H9 (cell line): ENCODE measurements at regions not wholly inside any gene's neighbourhood (a gene's known extent, or its start where the extent isn't known, plus 50 kb on each side); places are given as distances from the start of the nearest gene placed in this dataset.

ENCODE experiments used
- DNase-seq: peaks from one replicate; pipeline ENCODE4 v3.0.0-alpha.2; 2017
- H2AFZ ChIP-seq: one replicate; pipeline ENCODE4 v1.6.1; 2013; ENCODE audit warnings: mild to moderate bottlenecking, low read length, control low read depth, moderate library complexity
- H2AK5ac ChIP-seq: 2 replicates; pipeline ENCODE4 v1.6.1; 2013; ENCODE audit warnings: low read length, control low read depth, mixed read lengths; ENCODE audit not compliant: insufficient read length
- H2BK120ac ChIP-seq: one replicate; pipeline ENCODE4 v1.6.1; 2013; ENCODE audit warnings: low read depth, mild to moderate bottlenecking, low read length, control low read depth, inconsistent platforms; ENCODE audit not compliant: poor library complexity, severe bottlenecking
- H2BK12ac ChIP-seq: 2 replicates; pipeline ENCODE4 v1.6.1; 2013; ENCODE audit warnings: low read length, control low read depth, mixed read lengths, low read depth; ENCODE audit not compliant: insufficient read length
- H2BK15ac ChIP-seq: 2 replicates; pipeline ENCODE4 v1.6.1; 2013; ENCODE audit warnings: low read depth, low read length, control low read depth
- H2BK20ac ChIP-seq: one replicate; pipeline ENCODE4 v1.6.1; 2013; ENCODE audit warnings: low read depth, mild to moderate bottlenecking, low read length, control low read depth, inconsistent platforms; ENCODE audit not compliant: poor library complexity, severe bottlenecking
- H2BK5ac ChIP-seq: 2 replicates; pipeline ENCODE4 v1.6.1; 2013; ENCODE audit warnings: low read length, control low read depth, mixed read lengths; ENCODE audit not compliant: insufficient read length
- H3K14ac ChIP-seq: 2 replicates; pipeline ENCODE4 v1.6.1; 2013; ENCODE audit warnings: low read length, control low read depth; ENCODE audit not compliant: insufficient read depth
- H3K18ac ChIP-seq: 2 replicates; pipeline ENCODE4 v1.6.1; 2013; ENCODE audit warnings: low read depth, mild to moderate bottlenecking, mixed read lengths, low read length, control low read depth; ENCODE audit not compliant: insufficient read length
- H3K23ac ChIP-seq: 2 replicates; pipeline ENCODE4 v1.6.1; 2013; ENCODE audit warnings: low read length, control low read depth, mixed read lengths, low read depth; ENCODE audit not compliant: insufficient read length
- H3K23me2 ChIP-seq: 2 replicates; pipeline ENCODE4 v1.6.1; 2013; ENCODE audit warnings: low read depth, mild to moderate bottlenecking, mixed read lengths, low read length, control low read depth; ENCODE audit not compliant: insufficient read length, poor library complexity, severe bottlenecking
- H3K27ac ChIP-seq: 2 replicates; pipeline ENCODE4 v1.5.1; 2013; ENCODE audit warnings: low read length, control low read depth, mixed read lengths, low read depth; ENCODE audit not compliant: insufficient read length
- H3K27me3 ChIP-seq: 2 replicates; pipeline ENCODE4 v1.6.1; 2013; ENCODE audit warnings: low read length, control low read depth, inconsistent platforms; ENCODE audit not compliant: insufficient read depth
- H3K4ac ChIP-seq: 2 replicates; pipeline ENCODE4 v1.6.1; 2013; ENCODE audit warnings: low read depth, mild to moderate bottlenecking, control low read depth, inconsistent platforms, low read length, moderate library complexity
- H3K4me1 ChIP-seq: 2 replicates; pipeline ENCODE4 v1.6.1; 2013; ENCODE audit warnings: low read length, control low read depth, inconsistent platforms; ENCODE audit not compliant: insufficient read depth
- H3K4me2 ChIP-seq: 2 replicates; pipeline ENCODE4 v1.6.1; 2013; ENCODE audit warnings: low read length, control low read depth, mixed read lengths; ENCODE audit not compliant: insufficient read length, insufficient read depth
- H3K56ac ChIP-seq: 2 replicates; pipeline ENCODE4 v1.6.1; 2013; ENCODE audit warnings: low read depth, mild to moderate bottlenecking, mixed read lengths, low read length, control low read depth; ENCODE audit not compliant: insufficient read length
- H3K79me1 ChIP-seq: 2 replicates; pipeline ENCODE4 v1.6.1; 2013; ENCODE audit warnings: low read depth, mild to moderate bottlenecking, moderate library complexity, low read length, control low read depth, inconsistent platforms; ENCODE audit not compliant: insufficient read depth, poor library complexity, severe bottlenecking
- H3K79me2 ChIP-seq: 2 replicates; pipeline ENCODE4 v1.6.1; 2013; ENCODE audit warnings: low read length, control low read depth, inconsistent platforms; ENCODE audit not compliant: insufficient read depth
- H3K9ac ChIP-seq: 2 replicates; pipeline ENCODE4 v1.6.1; 2013; ENCODE audit warnings: low read length, control low read depth, mixed read lengths; ENCODE audit not compliant: insufficient read length; ENCODE audit errors: extremely low read depth
- H3K9me3 ChIP-seq: one replicate; pipeline ENCODE4 v1.6.1; 2013; ENCODE audit warnings: low read depth, low read length, inconsistent platforms; ENCODE audit not compliant: control insufficient read depth
- H3T11ph ChIP-seq: one replicate; pipeline ENCODE4 v1.6.1; 2013; ENCODE audit warnings: mild to moderate bottlenecking, low read length, control low read depth, inconsistent platforms
- H4K20me1 ChIP-seq: one replicate; pipeline ENCODE4 v1.6.1; 2013; ENCODE audit not compliant: control insufficient read depth, insufficient read length, insufficient read depth
- H4K5ac ChIP-seq: 2 replicates; pipeline ENCODE4 v1.6.1; 2013; ENCODE audit warnings: low read depth, mild to moderate bottlenecking, mixed read lengths, low read length, control low read depth; ENCODE audit not compliant: insufficient read length
- H4K8ac ChIP-seq: replicated peaks from 2 replicates; pipeline ENCODE4 v1.6.1; 2013; ENCODE audit warnings: low read length, control low read depth, mixed read lengths, low read depth; ENCODE audit not compliant: insufficient read length
- H4K91ac ChIP-seq: 2 replicates; pipeline ENCODE4 v1.6.1; 2013; ENCODE audit warnings: low read depth, mild to moderate bottlenecking, moderate library complexity, mixed read lengths, low read length, control low read depth; ENCODE audit not compliant: insufficient read length
- H3K27ac Mint-ChIP-seq, 3 experiments: 2 replicates in 2 of 3; 3 replicates in 1 of 3; pipeline ENCODE4 v1.8.0; 2020 to 2021; ENCODE audit warnings: mixed read lengths in 3 of 3, mild to moderate bottlenecking in 1 of 3, moderate library complexity in 1 of 3
- H3K27me3 Mint-ChIP-seq: 2 replicates; pipeline ENCODE4 v1.8.0; 2021; ENCODE audit warnings: low read depth, mild to moderate bottlenecking, moderate library complexity, mixed read lengths
- H3K36me3 Mint-ChIP-seq, 3 experiments: 2 replicates in 2 of 3; 3 replicates in 1 of 3; pipeline ENCODE4 v1.8.0; 2020 to 2021; ENCODE audit warnings: low read depth in 3 of 3, mixed read lengths in 3 of 3; ENCODE audit not compliant: insufficient read depth in 1 of 3
- H3K4me1 Mint-ChIP-seq, 2 experiments: 2 replicates each; pipeline ENCODE4 v1.8.0; 2020; ENCODE audit warnings: mixed read lengths in 2 of 2
- H3K4me3 Mint-ChIP-seq, 2 experiments: 2 replicates in 1 of 2; 3 replicates in 1 of 2; pipeline ENCODE4 v1.8.0; 2020 to 2021; ENCODE audit warnings: mild to moderate bottlenecking in 2 of 2, mixed read lengths in 2 of 2, moderate library complexity in 1 of 2
- H3K9me3 Mint-ChIP-seq, 2 experiments: 2 replicates in 1 of 2; 3 replicates in 1 of 2; pipeline ENCODE4 v1.8.0; 2020; ENCODE audit warnings: mild to moderate bottlenecking in 2 of 2, mixed read lengths in 2 of 2, moderate library complexity in 1 of 2
- WGBS: extraction: QIAGEN DNeasy Blood & Tissue Kit; methylation state at CpG from one replicate; pipeline ENCODE4 v1.1.7; 2013; ENCODE audit warnings: missing lambda C conversion rate, low lambda C conversion rate, mixed read lengths; ENCODE audit not compliant: insufficient read length; ENCODE audit errors: extremely low coverage; 5-methylcytosine and 5-hydroxymethylcytosine counted together
- TF ChIP-seq, protein P1 (sequence below): fragments of 200-600 bp; sonication (generic); conservative IDR thresholded peaks from 3 replicates; pipeline ENCODE4 v1.8.0; 2021; ENCODE audit warnings: antibody characterized with exemption, mild to moderate bottlenecking

DNA sequence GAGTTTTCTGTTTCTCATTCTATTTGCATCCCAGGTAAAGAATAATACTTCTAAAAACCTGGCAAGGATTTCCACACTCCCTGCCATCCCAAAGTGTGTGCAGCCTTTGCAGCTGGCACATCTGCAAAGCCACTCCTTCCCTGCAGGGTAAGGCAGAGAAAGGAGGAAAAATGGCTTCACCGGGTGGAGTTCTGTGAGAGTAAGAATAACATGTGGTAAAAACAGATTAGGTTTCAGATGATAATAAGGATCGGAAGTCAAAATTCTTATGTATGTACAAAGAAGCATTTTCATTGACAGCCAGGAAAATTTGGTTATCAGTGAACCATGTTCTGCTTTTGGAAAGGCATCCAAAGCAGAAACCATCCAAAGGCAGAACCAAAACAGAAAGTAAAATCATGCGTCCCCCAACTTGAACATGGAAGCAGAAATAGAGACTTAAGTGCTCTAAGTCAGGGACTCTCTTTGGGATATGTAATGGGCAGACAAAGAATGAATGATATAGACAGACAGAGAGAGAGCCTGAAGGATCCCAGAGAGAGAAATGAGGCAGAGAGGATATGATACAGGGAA lies 192.6 kb upstream of the CCDC196 start:
- peaks cover 0 to under 1% (median 0%) of the 10 kb centered on the region in 3 experiments; a peak in 1 of 7 replicates for H3K36me3 Mint-ChIP-seq
- no CpG with 5 or more reads among the region's 3 CpGs for WGBS

More for the DNA sequence above, 192.6 kb upstream of the CCDC196 start:
- no peak overlapping the region for H3K9ac ChIP-seq
- no peaks in the 10 kb centered on the region for H3K23me2 ChIP-seq
- H3T11ph ChIP-seq, result no peak overlapping the region
- no peak overlapping the region for H4K5ac ChIP-seq
- TF ChIP-seq, protein P1, sequence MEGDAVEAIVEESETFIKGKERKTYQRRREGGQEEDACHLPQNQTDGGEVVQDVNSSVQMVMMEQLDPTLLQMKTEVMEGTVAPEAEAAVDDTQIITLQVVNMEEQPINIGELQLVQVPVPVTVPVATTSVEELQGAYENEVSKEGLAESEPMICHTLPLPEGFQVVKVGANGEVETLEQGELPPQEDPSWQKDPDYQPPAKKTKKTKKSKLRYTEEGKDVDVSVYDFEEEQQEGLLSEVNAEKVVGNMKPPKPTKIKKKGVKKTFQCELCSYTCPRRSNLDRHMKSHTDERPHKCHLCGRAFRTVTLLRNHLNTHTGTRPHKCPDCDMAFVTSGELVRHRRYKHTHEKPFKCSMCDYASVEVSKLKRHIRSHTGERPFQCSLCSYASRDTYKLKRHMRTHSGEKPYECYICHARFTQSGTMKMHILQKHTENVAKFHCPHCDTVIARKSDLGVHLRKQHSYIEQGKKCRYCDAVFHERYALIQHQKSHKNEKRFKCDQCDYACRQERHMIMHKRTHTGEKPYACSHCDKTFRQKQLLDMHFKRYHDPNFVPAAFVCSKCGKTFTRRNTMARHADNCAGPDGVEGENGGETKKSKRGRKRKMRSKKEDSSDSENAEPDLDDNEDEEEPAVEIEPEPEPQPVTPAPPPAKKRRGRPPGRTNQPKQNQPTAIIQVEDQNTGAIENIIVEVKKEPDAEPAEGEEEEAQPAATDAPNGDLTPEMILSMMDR, result no peak
- H2BK12ac ChIP-seq, result no peak overlapping the region
- H2BK20ac ChIP-seq, result no peak overlapping the region
- no peaks in the 10 kb centered on the region for H3K4me1 ChIP-seq
- no peaks in the 10 kb centered on the region for H3K9me3 ChIP-seq
- H3K27ac ChIP-seq, result no peak overlapping the region
- no peak overlapping the region for H3K4ac ChIP-seq
- no peaks in the 10 kb centered on the region for H4K20me1 ChIP-seq
- no peak overlapping the region for H3K14ac ChIP-seq
- no peak for DNase-seq
- no peak overlapping the region for H3K23ac ChIP-seq
- no peaks in the 10 kb centered on the region for H3K79me1 ChIP-seq
- Mint-ChIP-seq H3K4me1 (no peaks in the 10 kb centered on the region), H3K4me3 (no peak overlapping the region), H3K27ac (no peak overlapping the region; a peak in 1 of 7 replicates), H3K27me3 (peaks cover 3% of the 10 kb centered on the region; the same call in 1 of the 2 replicates), H3K9me3 (peaks cover 4 to 6% of the 10 kb centered on the region in 2 experiments)
- no peak overlapping the region for H2BK5ac ChIP-seq
- H3K56ac ChIP-seq, result no peak overlapping the region
- H2AFZ ChIP-seq, result no peak overlapping the region
- H2AK5ac ChIP-seq, result no peak overlapping the region
- H2BK15ac ChIP-seq, result no peak overlapping the region
- no peak overlapping the region for H4K91ac ChIP-seq
- H4K8ac ChIP-seq, result no peak overlapping the region
- H3K4me2 ChIP-seq, result no peak overlapping the region
- H2BK120ac ChIP-seq, result no peak overlapping the region
- no peaks in the 10 kb centered on the region for H3K27me3 ChIP-seq
- H3K18ac ChIP-seq, result no peak overlapping the region
- H3K79me2 ChIP-seq, result no peaks in the 10 kb centered on the region
